Type B pancreatic cell (in vitro differentiated cells): ENCODE measurements at regions not wholly inside any gene's neighbourhood (a gene's known extent, or its start where the extent isn't known, plus 50 kb on each side); places are given as distances from the start of the nearest gene placed in this dataset.

Experiments used
- DNase-seq: peaks from one replicate; pipeline ENCODE4 v3.0.0; 2021; ENCODE audit warnings: mixed read lengths; ENCODE audit not compliant: unreplicated experiment; ENCODE audit errors: extremely low spot score
- H3K27ac Mint-ChIP-seq: 2 replicates; pipeline ENCODE4 v1.8.0; 2021; ENCODE audit warnings: mild to moderate bottlenecking, mixed read lengths
- H3K27me3 Mint-ChIP-seq: 2 replicates; pipeline ENCODE4 v1.8.0; 2021; ENCODE audit warnings: mixed read lengths
- H3K36me3 Mint-ChIP-seq: 2 replicates; pipeline ENCODE4 v1.8.0; 2021; ENCODE audit warnings: mixed read lengths
- H3K4me1 Mint-ChIP-seq: one replicate; pipeline ENCODE4 v1.8.0; 2021; ENCODE audit warnings: mixed read lengths; ENCODE audit not compliant: unreplicated experiment
- H3K4me3 Mint-ChIP-seq: 2 replicates; pipeline ENCODE4 v1.8.0; 2021; ENCODE audit warnings: mild to moderate bottlenecking, mixed read lengths
- H3K9me3 Mint-ChIP-seq: 2 replicates; pipeline ENCODE4 v1.8.0; 2021; ENCODE audit warnings: mixed read lengths
- TF ChIP-seq, protein P1 (sequence below): fragments of 200-600 bp; sonication (generic); conservative IDR thresholded peaks from 2 replicates; pipeline ENCODE4 v1.5.0; 2021; ENCODE audit warnings: antibody characterized with exemption, mild to moderate bottlenecking

DNA sequence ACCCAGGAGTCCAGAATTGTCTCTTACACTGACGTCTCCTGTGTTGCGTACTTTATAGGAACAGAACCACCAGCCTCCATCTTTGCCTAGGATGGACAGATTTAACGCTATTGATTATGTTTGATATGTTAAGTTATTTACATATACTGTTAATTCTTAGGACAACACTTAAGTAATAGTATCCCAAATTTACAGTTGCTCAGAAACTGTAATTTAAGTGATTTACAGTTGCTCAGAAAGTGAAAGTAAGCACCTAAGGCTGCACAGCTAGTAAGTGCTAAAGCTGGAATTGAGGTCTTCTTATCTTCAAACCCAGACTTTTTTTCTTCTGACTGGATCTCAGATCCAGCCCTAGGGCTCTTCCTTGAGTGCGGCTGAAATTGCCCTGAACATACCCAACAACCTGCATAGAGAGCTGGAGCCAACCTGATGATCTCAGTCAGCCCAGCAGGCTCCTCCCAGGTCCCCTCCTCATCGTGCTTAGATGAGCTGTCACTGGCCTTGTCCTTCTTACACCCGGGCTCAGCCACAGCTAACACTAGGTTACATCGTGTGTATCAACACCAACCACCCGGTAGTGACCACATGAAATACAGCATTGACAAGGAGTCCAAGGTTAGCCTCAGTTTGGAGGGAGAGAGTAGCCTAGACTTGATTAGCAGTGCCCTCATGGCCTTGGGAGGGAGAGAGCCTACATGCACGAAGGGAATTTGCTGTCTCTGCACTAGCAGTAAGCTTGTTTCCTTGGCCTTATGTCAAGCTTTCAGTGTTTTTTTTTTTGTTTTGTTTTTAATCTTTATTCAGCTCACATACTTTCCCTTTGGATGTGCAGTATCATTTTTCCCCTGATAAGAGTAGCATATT lies 111.1 kb upstream of the ARHGAP5 start:
- no peak overlapping the region for H3K4me3 Mint-ChIP-seq
- DNase-seq: no peak
- H3K9me3 Mint-ChIP-seq: peaks cover 10% of the 10 kb centered on the region
- H3K36me3 Mint-ChIP-seq: no peaks in the 10 kb centered on the region
- peaks cover 32% of the 10 kb centered on the region for H3K4me1 Mint-ChIP-seq
- H3K27ac Mint-ChIP-seq: peak overlapping the region; percentile 36
- no peaks in the 10 kb centered on the region for H3K27me3 Mint-ChIP-seq
- TF ChIP-seq, protein P1, sequence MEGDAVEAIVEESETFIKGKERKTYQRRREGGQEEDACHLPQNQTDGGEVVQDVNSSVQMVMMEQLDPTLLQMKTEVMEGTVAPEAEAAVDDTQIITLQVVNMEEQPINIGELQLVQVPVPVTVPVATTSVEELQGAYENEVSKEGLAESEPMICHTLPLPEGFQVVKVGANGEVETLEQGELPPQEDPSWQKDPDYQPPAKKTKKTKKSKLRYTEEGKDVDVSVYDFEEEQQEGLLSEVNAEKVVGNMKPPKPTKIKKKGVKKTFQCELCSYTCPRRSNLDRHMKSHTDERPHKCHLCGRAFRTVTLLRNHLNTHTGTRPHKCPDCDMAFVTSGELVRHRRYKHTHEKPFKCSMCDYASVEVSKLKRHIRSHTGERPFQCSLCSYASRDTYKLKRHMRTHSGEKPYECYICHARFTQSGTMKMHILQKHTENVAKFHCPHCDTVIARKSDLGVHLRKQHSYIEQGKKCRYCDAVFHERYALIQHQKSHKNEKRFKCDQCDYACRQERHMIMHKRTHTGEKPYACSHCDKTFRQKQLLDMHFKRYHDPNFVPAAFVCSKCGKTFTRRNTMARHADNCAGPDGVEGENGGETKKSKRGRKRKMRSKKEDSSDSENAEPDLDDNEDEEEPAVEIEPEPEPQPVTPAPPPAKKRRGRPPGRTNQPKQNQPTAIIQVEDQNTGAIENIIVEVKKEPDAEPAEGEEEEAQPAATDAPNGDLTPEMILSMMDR: no peak

DNA sequence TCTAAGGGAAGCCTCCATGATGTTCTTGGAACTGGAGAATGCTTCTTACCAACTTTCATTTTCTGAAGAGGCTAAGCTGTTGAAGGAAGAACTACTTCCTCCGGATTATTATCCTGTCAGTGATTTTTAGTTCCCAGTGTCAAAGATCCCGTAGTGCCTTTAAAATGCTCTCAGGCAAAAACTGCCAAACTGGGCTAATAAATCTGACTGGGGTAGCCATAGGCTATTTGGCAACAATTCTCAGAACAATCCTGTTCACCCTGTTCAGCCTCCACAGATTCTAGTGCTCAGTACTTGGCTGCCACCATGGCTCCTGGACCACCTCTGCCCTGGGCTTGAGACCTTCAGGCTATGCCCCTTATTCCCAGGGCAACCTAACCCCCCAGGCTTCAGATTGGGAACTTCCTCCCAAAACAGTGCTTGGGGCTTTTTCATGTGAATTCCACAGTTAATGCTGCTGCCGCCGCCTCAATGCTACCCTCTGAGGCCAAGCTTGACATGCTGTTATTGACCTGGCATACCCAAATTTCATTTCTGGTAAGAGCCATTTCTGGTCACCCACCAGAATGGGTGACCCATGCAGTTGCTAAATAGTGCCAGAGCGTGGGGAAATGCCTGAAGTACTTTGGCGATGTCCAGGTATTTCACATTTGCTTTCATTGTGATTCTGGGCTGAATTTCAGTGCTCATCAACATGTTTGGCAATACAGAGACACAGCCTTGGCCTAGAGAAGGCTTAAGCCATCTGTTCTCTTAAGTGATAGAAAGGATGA lies 110.0 kb upstream of the ARHGAP5 start:
- peaks cover 7% of the 10 kb centered on the region for H3K9me3 Mint-ChIP-seq
- H3K4me1 Mint-ChIP-seq: peaks cover 24% of the 10 kb centered on the region
- no peaks in the 10 kb centered on the region for H3K27me3 Mint-ChIP-seq
- TF ChIP-seq, protein P1: no peak
- no peaks in the 10 kb centered on the region for H3K36me3 Mint-ChIP-seq
- H3K27ac Mint-ChIP-seq: peak overlapping the region; percentile 83
- peak overlapping the region; percentile 69 for H3K4me3 Mint-ChIP-seq
- DNase-seq: no peak

DNA sequence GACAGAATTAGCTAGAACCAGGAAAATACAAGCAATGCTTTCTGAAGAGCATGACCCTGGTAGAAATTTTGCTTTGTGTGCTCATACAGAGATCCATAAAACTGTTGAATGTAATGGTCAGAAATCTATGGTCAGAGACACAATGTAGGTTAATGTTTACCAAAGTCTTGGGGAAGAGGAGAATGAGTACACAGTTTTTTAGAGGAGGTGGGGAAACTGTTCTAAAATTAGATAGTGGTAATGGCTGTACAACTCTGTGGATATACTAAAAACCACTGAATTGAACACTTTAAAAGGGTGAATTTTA lies 109.5 kb upstream of the ARHGAP5 start:
- Mint-ChIP-seq H3K9me3 (peaks cover 7% of the 10 kb centered on the region), H3K4me1 (peaks cover 24% of the 10 kb centered on the region), H3K36me3 (no peaks in the 10 kb centered on the region), H3K4me3 (peak overlapping the region; percentile 69), H3K27me3 (no peaks in the 10 kb centered on the region), H3K27ac (peak overlapping the region; percentile 83)
- TF ChIP-seq, protein P1: no peak
- no peak for DNase-seq

DNA sequence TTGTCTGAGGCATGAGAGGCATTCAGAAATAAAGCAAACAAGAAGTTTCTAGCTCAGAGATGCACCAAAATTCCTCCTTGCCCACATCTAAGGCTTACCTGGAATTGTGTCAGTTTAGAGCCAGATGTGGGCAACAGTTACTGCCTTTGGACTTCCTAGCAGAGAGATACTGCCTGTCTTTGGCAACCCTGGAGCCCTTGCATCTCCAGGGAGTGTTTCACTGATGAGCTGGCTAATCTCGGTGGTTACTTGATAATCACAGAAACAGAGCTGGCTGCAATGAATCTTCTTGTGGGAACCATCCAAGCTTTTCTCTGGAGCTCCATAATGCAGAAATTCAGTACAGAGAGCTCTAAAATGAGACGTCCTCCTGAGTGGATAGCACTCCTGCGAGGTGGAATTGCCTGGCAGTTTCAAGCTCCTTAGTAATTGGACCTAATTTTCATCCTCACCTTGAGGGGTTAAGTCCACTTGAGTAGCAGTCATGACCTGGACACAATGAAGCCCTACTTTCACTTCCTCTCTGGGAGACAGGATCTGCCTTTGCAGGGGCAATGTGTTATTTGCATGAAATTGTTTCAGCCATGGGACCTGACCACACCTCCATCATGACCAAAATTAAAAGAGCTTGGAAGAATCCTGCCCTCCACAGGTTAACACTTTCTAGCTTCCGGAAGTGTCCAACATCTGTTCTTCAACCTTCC lies 108.8 kb upstream of the ARHGAP5 start:
- peak overlapping the region; percentile 17 for H3K4me3 Mint-ChIP-seq
- H3K4me1 Mint-ChIP-seq: peaks cover 24% of the 10 kb centered on the region
- TF ChIP-seq, protein P1: no peak
- no peak for DNase-seq
- no peaks in the 10 kb centered on the region for H3K36me3 Mint-ChIP-seq
- H3K27me3 Mint-ChIP-seq: no peaks in the 10 kb centered on the region
- peak overlapping the region; percentile 52 for H3K27ac Mint-ChIP-seq
- peaks cover 7% of the 10 kb centered on the region for H3K9me3 Mint-ChIP-seq

DNA sequence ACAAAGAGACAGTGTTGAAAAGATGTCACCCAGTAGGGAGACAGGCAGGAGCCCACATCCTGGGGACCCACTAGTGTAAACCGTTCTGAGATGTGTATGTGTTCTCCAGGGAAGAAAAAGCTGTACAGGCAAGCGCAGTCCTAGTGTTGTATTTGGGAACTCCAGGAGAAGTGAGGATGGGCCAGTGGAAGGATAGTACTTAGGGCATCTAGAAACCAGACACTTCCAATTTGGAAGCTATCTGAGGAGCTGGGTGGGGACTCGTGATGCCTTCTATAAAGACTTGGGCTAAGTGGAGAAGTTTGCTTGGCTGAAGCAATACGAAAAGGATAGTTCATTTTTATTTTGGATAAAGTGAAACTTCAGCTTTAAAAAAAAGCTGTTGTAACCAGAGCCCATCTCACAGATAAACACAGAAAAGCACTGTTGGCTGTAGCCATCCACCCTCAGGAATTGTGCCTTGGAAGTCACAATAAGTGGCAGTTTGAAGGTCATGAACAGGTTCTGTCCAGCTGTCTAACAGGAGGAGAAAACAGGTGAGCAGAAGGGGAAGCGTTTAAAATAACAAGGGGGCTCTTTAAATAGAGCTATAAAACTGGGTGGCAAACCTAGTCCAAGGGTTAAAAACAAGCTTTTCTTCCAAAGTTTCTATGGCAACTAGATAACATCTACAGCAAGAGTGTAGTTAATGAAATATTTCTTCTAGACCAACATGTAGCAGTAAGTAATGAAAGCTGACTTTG lies 108.0 kb upstream of the ARHGAP5 start:
- TF ChIP-seq, protein P1: peak; percentile 52
- no peak for DNase-seq
- Mint-ChIP-seq H3K4me1 (peaks cover 24% of the 10 kb centered on the region), H3K27ac (peak overlapping the region; percentile 52), H3K27me3 (no peaks in the 10 kb centered on the region), H3K9me3 (peaks cover 7% of the 10 kb centered on the region), H3K36me3 (no peaks in the 10 kb centered on the region), H3K4me3 (peak overlapping the region; percentile 17)
